ENCODE measurements at regions not wholly inside any gene's neighbourhood (a gene's known extent, or its start where the extent isn't known, plus 50 kb on each side); places are given as distances from the start of the nearest gene placed in this dataset.

DNA sequence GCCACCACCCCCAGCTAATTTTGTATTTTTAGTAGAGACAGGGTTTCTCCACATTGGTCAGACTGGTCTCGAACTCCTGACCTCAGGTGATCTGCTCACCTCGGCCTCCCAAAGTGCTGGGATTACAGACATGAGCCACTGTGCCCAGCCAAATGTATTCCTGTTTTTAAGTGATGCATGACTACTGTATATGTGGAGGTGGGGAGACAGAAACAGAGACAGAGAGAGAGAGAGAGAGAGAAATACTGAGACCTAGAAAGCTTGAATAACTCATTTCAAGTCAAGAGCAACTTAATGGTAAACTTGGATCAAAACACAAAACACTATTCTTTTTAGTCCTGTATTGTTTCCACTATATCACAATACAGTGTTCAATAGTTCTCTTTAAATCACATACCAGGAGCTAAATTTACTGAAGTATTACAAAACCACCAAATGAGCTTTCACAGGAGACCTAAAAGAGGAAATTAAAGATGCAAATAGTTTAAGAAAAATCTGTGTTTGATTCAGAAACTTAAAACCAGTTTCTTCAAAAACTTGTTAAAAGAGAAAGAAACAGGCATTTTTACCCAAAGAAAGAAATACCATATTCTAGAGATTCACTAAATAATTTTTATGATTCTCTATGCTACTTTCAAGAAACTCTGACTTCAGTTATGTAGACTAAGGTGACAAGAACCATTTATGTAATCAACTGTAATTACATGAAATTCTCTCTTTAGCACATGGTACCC is 188.7 kb downstream of the ETS1 start:
- peak overlapping the region; percentile 68 for H2AFZ ChIP-seq (ENCODE audit: low read length)

DNA sequence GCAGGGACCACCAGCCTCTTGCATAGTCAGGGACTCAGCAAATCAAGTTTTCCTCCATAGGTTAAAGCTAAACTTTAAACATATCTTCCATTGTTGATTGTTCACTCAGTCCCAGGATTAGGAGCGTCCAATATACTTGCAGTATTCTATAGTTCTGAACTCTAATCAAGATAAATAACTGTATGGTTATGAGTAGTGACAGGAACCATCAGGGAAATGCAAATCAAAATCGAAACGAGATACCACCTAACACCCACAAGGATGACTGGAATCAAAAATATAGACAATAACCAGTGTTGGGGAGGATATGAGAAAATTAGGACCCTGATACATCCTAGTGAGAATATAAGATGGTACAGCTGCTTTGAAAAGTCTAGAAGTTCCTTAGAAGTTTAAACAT is 190.0 kb downstream of the ETS1 start:
- Histone ChIP-seq H4K20me1 (ENCODE audit: insufficient read depth, low read length, poor library complexity, severe bottlenecking) (no peaks in the 10 kb centered on the region), H3K27me3 (ENCODE audit: insufficient read depth, low read length, poor library complexity, severe bottlenecking) (no peaks in the 10 kb centered on the region), H3K9ac (ENCODE audit: low read depth, low read length, poor library complexity, severe bottlenecking) (no peak overlapping the region), H3K4me1 (ENCODE audit: insufficient read depth, low read length, poor library complexity, severe bottlenecking) (peaks cover 13% of the 10 kb centered on the region), H3K79me2 (ENCODE audit: insufficient read depth, low read length) (no peaks in the 10 kb centered on the region), H3K9me3 (ENCODE audit: insufficient read depth, low read depth, low read length) (no peaks in the 10 kb centered on the region), H3K9me2 (replicated peaks; ENCODE audit: low read depth, low read length) (no peaks in the 10 kb centered on the region), H3K36me3 (ENCODE audit: insufficient read depth, low read length) (no peaks in the 10 kb centered on the region), H2AFZ (ENCODE audit: low read length) (no peak overlapping the region), H3F3A (ENCODE audit: low read depth) (no peaks in the 10 kb centered on the region), H3K4me2 (ENCODE audit: low read depth, low read length, poor library complexity, severe bottlenecking) (no peak overlapping the region), H3K4me3 (ENCODE audit: low read length, poor library complexity, severe bottlenecking) (no peak overlapping the region)
- TF ChIP-seq EZH2phosphoT487 (IDR thresholded peaks at IDR 0.05; ENCODE audit: borderline replicate concordance), result no peak

More for the DNA sequence above, 188.7 kb downstream of the ETS1 start:
- Histone ChIP-seq H3K9me3 (ENCODE audit: insufficient read depth, low read depth, low read length) (no peaks in the 10 kb centered on the region), H4K20me1 (ENCODE audit: insufficient read depth, low read length, poor library complexity, severe bottlenecking) (no peaks in the 10 kb centered on the region), H3K27me3 (ENCODE audit: insufficient read depth, low read length, poor library complexity, severe bottlenecking) (no peaks in the 10 kb centered on the region), H3K79me2 (ENCODE audit: insufficient read depth, low read length) (no peaks in the 10 kb centered on the region), H3K4me2 (ENCODE audit: low read depth, low read length, poor library complexity, severe bottlenecking) (no peak overlapping the region), H3F3A (ENCODE audit: low read depth) (no peaks in the 10 kb centered on the region), H3K4me3 (ENCODE audit: low read length, poor library complexity, severe bottlenecking) (no peak overlapping the region), H3K36me3 (ENCODE audit: insufficient read depth, low read length) (no peaks in the 10 kb centered on the region), H3K9me2 (replicated peaks; ENCODE audit: low read depth, low read length) (no peaks in the 10 kb centered on the region), H3K4me1 (ENCODE audit: insufficient read depth, low read length, poor library complexity, severe bottlenecking) (peaks cover 13% of the 10 kb centered on the region), H3K9ac (ENCODE audit: low read depth, low read length, poor library complexity, severe bottlenecking) (no peak overlapping the region)
- TF ChIP-seq, protein P1, sequence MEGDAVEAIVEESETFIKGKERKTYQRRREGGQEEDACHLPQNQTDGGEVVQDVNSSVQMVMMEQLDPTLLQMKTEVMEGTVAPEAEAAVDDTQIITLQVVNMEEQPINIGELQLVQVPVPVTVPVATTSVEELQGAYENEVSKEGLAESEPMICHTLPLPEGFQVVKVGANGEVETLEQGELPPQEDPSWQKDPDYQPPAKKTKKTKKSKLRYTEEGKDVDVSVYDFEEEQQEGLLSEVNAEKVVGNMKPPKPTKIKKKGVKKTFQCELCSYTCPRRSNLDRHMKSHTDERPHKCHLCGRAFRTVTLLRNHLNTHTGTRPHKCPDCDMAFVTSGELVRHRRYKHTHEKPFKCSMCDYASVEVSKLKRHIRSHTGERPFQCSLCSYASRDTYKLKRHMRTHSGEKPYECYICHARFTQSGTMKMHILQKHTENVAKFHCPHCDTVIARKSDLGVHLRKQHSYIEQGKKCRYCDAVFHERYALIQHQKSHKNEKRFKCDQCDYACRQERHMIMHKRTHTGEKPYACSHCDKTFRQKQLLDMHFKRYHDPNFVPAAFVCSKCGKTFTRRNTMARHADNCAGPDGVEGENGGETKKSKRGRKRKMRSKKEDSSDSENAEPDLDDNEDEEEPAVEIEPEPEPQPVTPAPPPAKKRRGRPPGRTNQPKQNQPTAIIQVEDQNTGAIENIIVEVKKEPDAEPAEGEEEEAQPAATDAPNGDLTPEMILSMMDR (conservative IDR thresholded peaks at IDR 0.05; ENCODE audit: low read length), result no peak
- no peak for TF ChIP-seq EZH2phosphoT487 (IDR thresholded peaks at IDR 0.05; ENCODE audit: borderline replicate concordance)

DNA sequence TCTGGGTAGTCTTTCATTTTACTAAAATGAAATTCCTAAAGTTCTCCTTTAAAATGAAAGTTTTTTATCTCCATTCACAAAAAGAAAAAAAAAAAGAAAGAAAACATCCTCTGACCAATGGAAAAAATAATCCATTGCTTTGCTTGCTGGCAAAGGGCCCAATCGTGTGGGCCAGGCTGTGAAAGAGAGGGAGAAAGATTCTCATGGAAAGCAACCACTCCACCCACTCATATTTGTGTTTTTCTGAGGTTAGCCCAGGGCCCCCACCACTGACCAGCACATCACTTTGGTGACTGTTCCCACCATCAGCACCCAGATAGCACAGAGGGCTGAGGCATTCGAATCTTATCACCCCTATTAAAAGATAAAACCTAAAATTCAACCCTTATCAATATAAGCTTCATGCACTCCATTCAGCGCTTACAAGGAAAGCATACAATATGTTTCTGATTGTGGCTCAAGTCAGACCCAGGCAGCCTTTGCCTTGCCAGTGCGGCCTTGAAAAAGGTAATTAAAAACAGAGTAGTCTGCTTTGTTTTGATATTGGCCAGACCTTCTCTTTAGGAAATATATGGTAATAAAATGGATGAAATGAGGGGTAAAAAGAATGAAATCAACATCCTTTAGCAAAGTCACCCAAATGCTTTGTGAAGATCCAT is 192.8 kb downstream of the ETS1 start:
- H3K27me3 ChIP-seq (ENCODE audit: insufficient read depth, low read length, poor library complexity, severe bottlenecking), result no peaks in the 10 kb centered on the region
- no peak overlapping the region for H3K9ac ChIP-seq (ENCODE audit: low read depth, low read length, poor library complexity, severe bottlenecking)
- H3K9me2 ChIP-seq (replicated peaks; ENCODE audit: low read depth, low read length), result no peaks in the 10 kb centered on the region
- H3K4me3 ChIP-seq (ENCODE audit: low read length, poor library complexity, severe bottlenecking), result no peak overlapping the region
- H3K4me1 ChIP-seq (ENCODE audit: insufficient read depth, low read length, poor library complexity, severe bottlenecking), result peaks cover 11% of the 10 kb centered on the region
- no peaks in the 10 kb centered on the region for H3K36me3 ChIP-seq (ENCODE audit: insufficient read depth, low read length)
- H3F3A ChIP-seq (ENCODE audit: low read depth), result no peaks in the 10 kb centered on the region
- H4K20me1 ChIP-seq (ENCODE audit: insufficient read depth, low read length, poor library complexity, severe bottlenecking), result no peaks in the 10 kb centered on the region
- TF ChIP-seq, protein P1 (conservative IDR thresholded peaks at IDR 0.05; ENCODE audit: low read length), result no peak
- TF ChIP-seq EZH2phosphoT487 (IDR thresholded peaks at IDR 0.05; ENCODE audit: borderline replicate concordance), result no peak
- H3K79me2 ChIP-seq (ENCODE audit: insufficient read depth, low read length), result no peaks in the 10 kb centered on the region
- no peak overlapping the region for H3K4me2 ChIP-seq (ENCODE audit: low read depth, low read length, poor library complexity, severe bottlenecking)
- H2AFZ ChIP-seq (ENCODE audit: low read length), result no peak overlapping the region
- H3K9me3 ChIP-seq (ENCODE audit: insufficient read depth, low read depth, low read length), result no peaks in the 10 kb centered on the region
